ENCODE measurements at regions not wholly inside any gene's neighbourhood (a gene's known extent, or its start where the extent isn't known, plus 50 kb on each side); places are given as distances from the start of the nearest gene placed in this dataset.

GRCh38 chr21:25341981-25342380, 265.3 kb downstream of the MRPL39 start:
- in situ Hi-C loops (cut with HindIII; ENCODE audit: low sequenced_read_pairs): no loop called here

GRCh38 chr21:25338415-25338814, 268.9 kb downstream of the MRPL39 start:
- in situ Hi-C loops (cut with HindIII; ENCODE audit: low sequenced_read_pairs): no loop called here

GRCh38 chr21:25334046-25334730, 273.1 kb downstream of the MRPL39 start:
- in situ Hi-C loops (cut with HindIII; ENCODE audit: low sequenced_read_pairs): no loop called here

GRCh38 chr21:25331286-25331685, 276.0 kb downstream of the MRPL39 start:
- in situ Hi-C loops (cut with HindIII; ENCODE audit: low sequenced_read_pairs): no loop called here

- in situ Hi-C loops (cut with HindIII; ENCODE audit: low sequenced_read_pairs): no loop called here
Measured at GRCh38 chr21:25330266-25330665, 277.0 kb downstream of the MRPL39 start.

- in situ Hi-C loops (cut with HindIII; ENCODE audit: low sequenced_read_pairs): no loop called here
Measured at GRCh38 chr21:25329227-25329825, 278.0 kb downstream of the MRPL39 start.

- in situ Hi-C loops (cut with HindIII; ENCODE audit: low sequenced_read_pairs): no loop called here
Measured at GRCh38 chr21:25328736-25329135, 278.5 kb downstream of the MRPL39 start.

- in situ Hi-C loops (cut with HindIII; ENCODE audit: low sequenced_read_pairs): no loop called here
Measured at GRCh38 chr21:25326181-25326580, 281.1 kb downstream of the MRPL39 start.

GRCh38 chr21:25324666-25325065, 282.6 kb downstream of the MRPL39 start:
- in situ Hi-C loops (cut with HindIII; ENCODE audit: low sequenced_read_pairs): no loop called here

GRCh38 chr21:25323356-25323949, 283.8 kb downstream of the MRPL39 start:
- in situ Hi-C loops (cut with HindIII; ENCODE audit: low sequenced_read_pairs): no loop called here

- in situ Hi-C loops (cut with HindIII; ENCODE audit: low sequenced_read_pairs): no loop called here
Measured at GRCh38 chr21:25314247-25314646, 293.0 kb downstream of the MRPL39 start.

- in situ Hi-C loops (cut with HindIII; ENCODE audit: low sequenced_read_pairs): no loop called here
Measured at GRCh38 chr21:25313829-25314228, 293.5 kb downstream of the MRPL39 start.

GRCh38 chr21:25307489-25307888, 299.8 kb downstream of the MRPL39 start:
- in situ Hi-C loops (cut with HindIII; ENCODE audit: low sequenced_read_pairs): no loop called here

- in situ Hi-C loops (cut with HindIII; ENCODE audit: low sequenced_read_pairs): no loop called here
Measured at GRCh38 chr21:25304611-25305010, 302.7 kb downstream of the MRPL39 start.

GRCh38 chr21:25300632-25301031, 306.6 kb downstream of the MRPL39 start:
- in situ Hi-C loops (cut with HindIII; ENCODE audit: low sequenced_read_pairs): no loop called here

GRCh38 chr21:25298512-25299491, 308.5 kb downstream of the MRPL39 start:
- in situ Hi-C loops (cut with HindIII; ENCODE audit: low sequenced_read_pairs): no loop called here

- in situ Hi-C loops (cut with HindIII; ENCODE audit: low sequenced_read_pairs): no loop called here
Measured at GRCh38 chr21:25297117-25297516, 310.2 kb downstream of the MRPL39 start.

GRCh38 chr21:25296252-25296651, 311.0 kb downstream of the MRPL39 start:
- in situ Hi-C loops (cut with HindIII; ENCODE audit: low sequenced_read_pairs): no loop called here

- in situ Hi-C loops (cut with HindIII; ENCODE audit: low sequenced_read_pairs): no loop called here
Measured at GRCh38 chr21:25292396-25292795, 314.9 kb downstream of the MRPL39 start.

- in situ Hi-C loops (cut with HindIII; ENCODE audit: low sequenced_read_pairs): no loop called here
Measured at GRCh38 chr21:25283720-25284119, 323.6 kb downstream of the MRPL39 start.

GRCh38 chr21:25281134-25281533, 326.1 kb downstream of the MRPL39 start:
- in situ Hi-C loops (cut with HindIII; ENCODE audit: low sequenced_read_pairs): no loop called here

Measured in endothelial cell of hepatic sinusoid (primary cell).